Astrocyte of the cerebellum (primary cell): ENCODE measurements at regions not wholly inside any gene's neighbourhood (a gene's known extent, or its start where the extent isn't known, plus 50 kb on each side); places are given as distances from the start of the nearest gene placed in this dataset.

Experiments used
- DNase-seq: peaks from one replicate; pipeline ENCODE4 v3.0.0-alpha.2; 2011; ENCODE audit warnings: low read depth
- H3K4me3 ChIP-seq: 2 replicates; pipeline ENCODE4 v1.5.1; 2011; ENCODE audit warnings: mild to moderate bottlenecking, low read depth, low read length, moderate library complexity
- in situ Hi-C: cut with HindIII; loops from 2 replicates; pipeline ENCODE4 v1.10.0; 2017; ENCODE audit warnings: low sequenced_read_pairs
- TF ChIP-seq, protein P1 (sequence below): IDR thresholded peaks from 2 replicates; pipeline ENCODE4 v1.5.1; 2012; ENCODE audit warnings: low read length, low read depth, moderate library complexity, mild to moderate bottlenecking; ENCODE audit errors: missing control alignments

DNA sequence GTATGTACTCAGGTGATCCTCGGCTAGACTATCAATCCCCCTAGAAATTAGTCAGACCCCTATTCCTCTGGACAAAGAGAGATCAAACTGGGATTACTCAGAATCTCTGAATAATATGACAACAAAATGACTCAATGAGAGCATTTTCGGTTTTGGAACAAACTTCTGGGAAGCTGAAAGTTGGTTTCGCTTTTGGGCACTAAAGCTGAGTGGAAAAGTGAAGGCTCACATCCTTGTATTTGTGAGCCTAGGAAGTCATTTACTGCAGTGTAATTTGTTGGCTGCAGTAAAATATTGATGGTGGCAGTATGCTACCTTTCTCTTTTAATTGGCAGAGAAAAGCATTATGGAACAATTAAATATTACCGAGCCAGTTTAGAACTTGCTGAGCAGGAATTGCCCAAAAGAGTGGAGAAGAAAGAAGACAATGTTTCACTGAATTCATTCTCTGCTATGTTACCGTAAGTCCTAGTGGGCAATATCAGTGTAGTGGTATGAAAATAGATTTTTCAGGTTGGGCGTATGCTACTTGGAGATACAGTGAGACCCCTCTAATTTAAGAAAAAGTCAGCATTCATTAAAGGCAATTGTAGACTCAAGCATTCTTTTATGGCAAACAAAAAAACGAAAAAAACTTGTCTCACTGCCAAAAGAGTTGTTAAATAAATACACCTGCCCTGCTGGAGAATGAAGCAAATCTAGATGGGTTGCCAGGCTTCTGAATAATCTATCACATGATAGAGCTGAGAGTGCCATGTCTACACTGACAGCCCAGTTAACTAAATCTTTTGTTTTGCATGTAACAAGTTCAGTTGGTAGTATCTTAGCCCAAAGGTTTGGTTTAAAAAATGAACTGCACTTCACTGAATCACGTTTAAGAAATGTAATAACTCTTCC lies 69.6 kb downstream of the AGTR2 start:
- in situ Hi-C loops = no loop called here
- no peak for DNase-seq
- H3K4me3 ChIP-seq = no peak overlapping the region
- TF ChIP-seq, protein P1, sequence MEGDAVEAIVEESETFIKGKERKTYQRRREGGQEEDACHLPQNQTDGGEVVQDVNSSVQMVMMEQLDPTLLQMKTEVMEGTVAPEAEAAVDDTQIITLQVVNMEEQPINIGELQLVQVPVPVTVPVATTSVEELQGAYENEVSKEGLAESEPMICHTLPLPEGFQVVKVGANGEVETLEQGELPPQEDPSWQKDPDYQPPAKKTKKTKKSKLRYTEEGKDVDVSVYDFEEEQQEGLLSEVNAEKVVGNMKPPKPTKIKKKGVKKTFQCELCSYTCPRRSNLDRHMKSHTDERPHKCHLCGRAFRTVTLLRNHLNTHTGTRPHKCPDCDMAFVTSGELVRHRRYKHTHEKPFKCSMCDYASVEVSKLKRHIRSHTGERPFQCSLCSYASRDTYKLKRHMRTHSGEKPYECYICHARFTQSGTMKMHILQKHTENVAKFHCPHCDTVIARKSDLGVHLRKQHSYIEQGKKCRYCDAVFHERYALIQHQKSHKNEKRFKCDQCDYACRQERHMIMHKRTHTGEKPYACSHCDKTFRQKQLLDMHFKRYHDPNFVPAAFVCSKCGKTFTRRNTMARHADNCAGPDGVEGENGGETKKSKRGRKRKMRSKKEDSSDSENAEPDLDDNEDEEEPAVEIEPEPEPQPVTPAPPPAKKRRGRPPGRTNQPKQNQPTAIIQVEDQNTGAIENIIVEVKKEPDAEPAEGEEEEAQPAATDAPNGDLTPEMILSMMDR = no peak

DNA sequence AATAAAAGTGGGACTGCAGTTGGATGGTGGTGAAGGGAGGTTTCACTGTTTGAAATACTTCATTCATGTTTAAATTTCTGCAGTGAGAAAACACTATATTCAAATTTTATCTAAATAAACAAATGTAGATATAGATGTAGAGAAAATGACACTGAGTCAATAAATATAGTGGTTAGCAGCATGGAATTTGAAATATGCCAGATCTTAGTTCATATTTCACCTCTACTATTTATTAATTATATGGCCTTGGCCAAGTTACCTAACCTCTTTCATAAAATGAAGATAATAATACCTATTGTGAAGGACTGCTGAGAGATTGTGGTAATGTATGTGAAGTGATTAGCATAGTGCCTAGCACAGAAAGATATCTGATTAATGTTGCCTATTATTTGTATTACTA lies 70.5 kb downstream of the AGTR2 start:
- DNase-seq = no peak
- TF ChIP-seq, protein P1 = no peak
- in situ Hi-C loops = no loop called here
- no peak overlapping the region for H3K4me3 ChIP-seq

DNA sequence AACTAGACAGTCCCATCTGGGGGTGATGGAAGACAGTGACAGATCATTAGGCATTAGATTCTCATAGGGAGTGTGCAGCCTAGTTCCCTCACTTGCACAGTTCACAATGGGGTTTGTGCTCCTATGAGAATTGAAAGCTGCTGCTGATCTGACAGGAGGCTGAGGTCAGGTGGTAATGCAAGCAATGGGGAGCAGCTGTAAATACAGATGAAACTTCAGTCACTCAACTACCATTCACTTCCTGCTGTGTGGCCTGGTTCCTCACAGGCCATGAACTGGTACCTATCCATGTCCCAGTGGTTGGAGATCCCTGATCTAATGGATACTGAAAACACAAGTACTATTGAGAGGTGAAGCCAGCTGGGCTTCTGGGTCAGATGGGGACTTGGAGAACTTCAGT lies 72.5 kb downstream of the AGTR2 start:
- TF ChIP-seq, protein P1 = no peak
- DNase-seq = no peak
- no peak overlapping the region for H3K4me3 ChIP-seq
- in situ Hi-C loops = no loop called here

DNA sequence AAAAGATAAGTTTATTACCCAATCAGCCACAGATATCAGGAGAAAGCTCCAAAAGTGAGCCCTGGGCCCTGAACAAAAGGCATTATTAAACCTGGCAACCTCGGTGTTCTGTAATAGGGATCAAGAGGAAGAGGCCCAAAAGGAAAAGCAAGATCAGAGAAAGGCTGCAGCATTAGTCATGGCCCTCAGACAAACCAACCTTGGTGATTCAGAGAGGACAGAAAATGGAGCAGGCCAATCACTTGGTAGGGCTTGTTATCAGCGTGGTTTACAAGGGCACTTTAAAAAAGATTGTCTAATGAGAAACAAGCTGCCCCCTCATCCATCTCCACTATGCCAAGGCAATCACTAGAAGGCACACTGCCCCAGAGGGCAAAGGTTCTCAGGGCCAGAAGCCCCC lies 75.7 kb downstream of the AGTR2 start:
- in situ Hi-C loops = no loop called here
- TF ChIP-seq, protein P1 = no peak
- no peak overlapping the region for H3K4me3 ChIP-seq
- DNase-seq = no peak

DNA sequence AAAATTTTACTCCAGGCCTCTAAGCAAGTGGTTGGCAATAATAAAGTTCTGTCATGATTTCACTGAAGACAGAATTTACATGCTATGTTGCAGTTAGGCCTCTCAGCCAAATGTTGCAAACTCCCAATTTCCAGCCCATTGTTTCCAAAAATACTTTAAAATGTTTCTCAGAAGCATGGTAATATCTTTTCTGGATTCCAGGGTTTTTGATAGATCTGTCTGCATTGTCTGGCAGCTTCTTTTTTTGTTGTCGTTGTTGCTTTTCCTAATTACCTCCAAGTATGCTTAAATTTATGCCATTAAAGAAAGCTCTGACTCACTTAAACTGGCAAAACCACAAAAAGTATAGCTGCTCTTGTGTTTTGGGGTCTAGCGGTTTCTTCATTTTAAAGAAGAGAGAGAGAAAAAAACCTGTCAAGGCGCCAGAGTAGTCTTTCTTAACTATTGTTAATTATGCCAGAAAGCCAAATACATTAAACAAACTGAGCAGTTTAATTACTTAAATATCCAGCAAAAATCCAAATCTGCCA lies 97.0 kb downstream of the AGTR2 start:
- TF ChIP-seq, protein P1 = no peak
- no peak overlapping the region for H3K4me3 ChIP-seq
- DNase-seq = peak; percentile 38
- in situ Hi-C loops = no loop called here

DNA sequence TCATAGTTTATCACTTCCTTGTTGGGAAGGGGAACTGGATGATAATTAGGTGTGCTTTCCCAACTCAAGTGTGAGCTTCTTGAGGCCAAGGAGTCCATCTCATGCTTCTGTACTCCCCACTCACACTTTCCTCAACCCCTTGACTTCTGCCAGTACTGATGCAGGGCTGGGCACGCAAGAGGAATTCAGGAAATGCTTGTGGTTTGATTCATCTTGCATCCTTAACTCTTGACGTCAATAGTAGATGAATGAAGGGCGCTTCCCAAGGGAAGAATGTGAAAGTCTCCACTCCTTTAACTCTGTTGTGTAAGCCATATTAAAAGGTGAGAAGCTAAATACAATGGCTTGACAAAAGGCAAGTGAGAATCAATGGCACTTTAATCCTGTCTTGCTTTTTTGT lies 101.8 kb downstream of the AGTR2 start:
- peak; percentile 70 for DNase-seq
- no peak overlapping the region for H3K4me3 ChIP-seq
- in situ Hi-C loops = no loop called here
- TF ChIP-seq, protein P1 = no peak
